GM23248 (cell line): ENCODE measurements at regions not wholly inside any gene's neighbourhood (a gene's known extent, or its start where the extent isn't known, plus 50 kb on each side); places are given as distances from the start of the nearest gene placed in this dataset.

Experiments used
- EZH2 ChIP-seq: fragments of 200-600 bp; sonication (generic); IDR thresholded peaks from 2 replicates; pipeline ENCODE4 v1.6.1; 2018; ENCODE audit warnings: antibody characterized with exemption, mild to moderate bottlenecking; ENCODE audit not compliant: insufficient read depth, poor library complexity, severe bottlenecking
- EZH2phosphoT487 ChIP-seq: fragments of 200-600 bp; sonication (generic); IDR thresholded peaks from 2 replicates; pipeline ENCODE4 v1.6.1; 2018; ENCODE audit warnings: antibody characterized with exemption, moderate library complexity, mild to moderate bottlenecking, low read depth; ENCODE audit not compliant: insufficient read depth

DNA sequence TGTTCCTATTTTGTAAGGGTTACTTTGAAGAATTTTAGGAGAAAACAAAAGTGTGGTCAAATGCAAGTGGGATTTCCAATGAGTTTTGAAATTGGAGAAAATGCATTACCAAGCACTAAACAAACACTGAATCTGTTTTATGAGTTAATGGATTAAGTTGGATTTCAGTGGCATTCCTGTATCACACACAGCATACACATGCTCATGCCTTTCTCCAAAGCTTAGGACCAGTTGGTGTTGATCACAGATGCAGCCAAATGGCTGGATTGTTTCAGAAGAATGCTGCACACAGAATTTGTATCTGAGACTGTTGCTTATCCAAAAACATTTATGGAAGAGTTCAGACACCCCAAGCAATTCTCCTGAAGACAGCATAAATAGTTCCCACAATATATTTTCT, 611.1 kb downstream of the ACTL7B start:
- TF ChIP-seq EZH2 (no peak), EZH2phosphoT487 (no peak)
